HG02981 (cell line): ENCODE measurements at regions not wholly inside any gene's neighbourhood (a gene's known extent, or its start where the extent isn't known, plus 50 kb on each side); places are given as distances from the start of the nearest gene placed in this dataset.

Experiments used
- ATAC-seq: cut with Tn5 transposase; IDR thresholded peaks from one replicate; pipeline ENCODE4 v1.9.1; 2021; ENCODE audit warnings: mild to moderate bottlenecking, moderate library complexity; ENCODE audit not compliant: unreplicated experiment

DNA sequence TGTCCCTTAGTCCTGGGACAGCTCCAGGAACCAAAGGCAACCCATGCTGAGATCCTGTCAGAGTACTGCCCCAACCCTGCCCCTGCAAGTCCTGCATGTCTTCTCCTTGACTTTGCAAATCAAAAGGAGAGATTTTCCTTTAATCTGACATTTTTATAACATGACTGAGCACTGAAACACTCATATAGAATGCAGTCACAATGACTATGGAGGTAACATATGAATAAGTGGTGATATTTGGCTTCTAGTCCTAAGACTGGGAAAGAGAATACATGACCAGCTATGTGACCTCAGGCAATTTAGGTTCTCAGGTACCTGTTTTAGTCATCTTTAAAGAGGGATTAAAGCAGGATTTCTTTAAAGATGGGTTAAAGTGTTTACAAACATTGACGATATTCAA, 941.6 kb upstream of the CDH8 start:
- no peak for ATAC-seq

GRCh38 chr16:62974424-62974823, 938.2 kb upstream of the CDH8 start:
- ATAC-seq = no peak

DNA sequence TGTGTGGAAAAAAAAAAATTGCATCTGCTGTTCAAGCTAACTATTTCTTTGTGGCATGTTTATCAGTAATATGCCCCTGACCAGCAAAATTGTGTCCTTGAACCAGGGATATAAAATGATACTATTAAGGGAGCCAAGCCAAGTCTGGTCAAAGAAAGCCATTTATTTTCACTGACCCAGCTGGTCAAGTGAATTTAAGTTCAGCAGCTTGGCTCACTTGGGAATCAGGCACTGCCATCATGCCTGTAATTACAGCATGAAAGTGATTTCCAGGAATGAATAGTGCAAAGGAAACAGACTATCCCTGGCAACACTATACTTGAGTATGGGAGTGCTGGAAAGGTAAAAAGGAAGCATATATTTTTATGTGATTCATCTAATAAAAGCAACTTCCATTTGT, 934.6 kb upstream of the CDH8 start:
- ATAC-seq = no peak

- no peak for ATAC-seq
These were observed 933.6 kb upstream of the CDH8 start for GRCh38 chr16:62969711-62970318.

DNA sequence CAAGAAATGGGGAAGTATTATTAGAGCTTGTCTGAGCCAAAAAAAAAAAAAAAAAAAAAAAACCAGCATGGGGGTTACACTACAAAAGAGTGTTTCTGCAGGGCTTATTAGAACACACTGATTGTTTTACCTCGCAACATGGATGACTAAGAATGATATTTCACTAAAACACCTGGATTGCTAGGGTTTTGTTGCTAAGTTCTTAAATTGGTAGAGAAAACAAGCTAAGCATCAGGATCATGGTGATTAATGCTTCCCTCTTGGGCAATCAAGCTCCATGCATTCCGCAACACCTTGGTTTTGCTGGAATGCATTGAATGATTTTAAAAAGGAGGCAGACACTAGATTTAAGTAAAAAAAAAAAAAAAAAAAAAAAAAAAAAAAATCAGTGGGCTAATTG, 931.4 kb upstream of the CDH8 start:
- no peak for ATAC-seq

DNA sequence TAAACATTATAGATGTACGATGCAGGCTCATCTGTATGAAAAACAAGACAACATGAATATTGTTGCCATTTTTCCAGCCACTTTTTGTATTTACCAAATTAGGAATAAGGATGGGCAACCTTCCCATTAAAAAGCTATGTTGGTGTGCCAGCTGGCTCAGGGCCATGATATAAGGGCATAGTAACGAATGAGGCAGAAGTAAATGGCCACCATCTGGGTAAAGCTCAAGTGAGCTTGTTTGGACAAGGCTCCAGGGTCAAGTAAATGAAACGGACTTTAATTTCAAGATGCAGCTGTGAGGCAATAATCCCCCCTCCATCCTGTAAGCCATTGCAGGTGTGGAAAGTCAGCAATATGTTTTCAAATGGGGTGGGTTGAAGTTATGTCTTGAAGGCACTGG, 930.9 kb upstream of the CDH8 start:
- no peak for ATAC-seq

- ATAC-seq = no peak
These were observed 930.4 kb upstream of the CDH8 start for GRCh38 chr16:62966626-62967025.

- no peak for ATAC-seq
These were observed 929.6 kb upstream of the CDH8 start for GRCh38 chr16:62965831-62966230.

GRCh38 chr16:62963846-62964245, 927.6 kb upstream of the CDH8 start:
- no peak for ATAC-seq

- ATAC-seq = no peak
These were observed 918.8 kb upstream of the CDH8 start for GRCh38 chr16:62955033-62955349.

DNA sequence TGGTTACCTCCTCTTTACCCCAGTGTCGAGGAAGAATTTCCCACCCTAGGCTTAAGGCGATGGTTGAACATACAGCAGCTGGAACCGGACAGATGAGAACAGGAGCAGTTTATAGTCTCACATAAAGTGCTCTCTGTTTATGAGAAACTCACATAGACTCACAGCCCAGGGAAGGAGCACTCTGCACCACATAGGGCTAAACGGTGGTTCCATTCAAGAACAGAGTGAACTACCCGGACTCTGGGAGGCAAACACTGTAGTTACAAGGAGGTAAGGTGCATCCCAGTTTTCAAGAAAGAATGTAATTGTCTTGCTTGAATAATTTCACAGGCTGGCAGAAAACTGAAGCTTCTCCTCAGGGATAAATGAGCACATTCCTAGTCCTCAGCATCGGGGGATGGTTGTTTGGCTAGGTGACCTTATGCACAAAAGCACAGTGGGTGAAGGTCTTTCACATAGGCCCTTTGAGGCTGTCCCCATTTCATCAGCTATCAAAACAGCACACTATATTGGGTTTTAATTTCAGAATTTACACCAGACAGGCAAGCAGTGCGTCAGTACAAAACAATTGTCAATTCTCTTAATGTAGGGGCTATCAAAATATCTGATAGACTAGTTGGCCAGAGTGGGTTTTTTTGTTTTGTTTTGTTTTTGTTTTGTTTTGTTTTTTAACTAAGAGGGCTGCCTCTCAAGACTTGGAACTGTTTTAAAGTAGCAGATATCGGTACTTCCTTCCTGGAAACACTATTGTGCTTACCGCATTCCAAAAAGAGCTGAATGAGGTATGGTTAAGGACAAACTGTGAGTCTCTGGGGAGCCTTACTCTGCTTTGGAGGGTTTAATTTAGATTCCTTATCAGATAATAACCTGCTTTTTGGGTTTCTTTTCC, 918.1 kb upstream of the CDH8 start:
- ATAC-seq = no peak

DNA sequence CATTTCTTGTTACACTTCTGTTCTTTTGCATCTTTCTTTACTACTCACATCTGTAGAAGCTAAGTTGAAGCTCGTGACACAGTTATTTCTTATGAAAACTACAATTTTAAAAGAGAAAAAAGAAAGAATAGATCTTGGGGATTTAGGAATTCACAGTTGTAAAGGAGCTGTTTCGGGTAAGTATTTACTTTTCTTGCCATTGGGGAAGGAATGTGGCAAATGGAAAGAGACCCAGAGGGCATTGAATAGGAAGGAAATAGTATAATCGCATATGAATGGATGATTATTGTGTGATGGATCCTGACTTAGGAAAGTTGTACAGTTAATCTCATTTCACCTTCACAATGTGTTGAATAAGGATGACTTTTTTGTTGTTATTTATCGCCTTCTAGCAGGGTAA, 914.1 kb upstream of the CDH8 start:
- ATAC-seq = no peak

DNA sequence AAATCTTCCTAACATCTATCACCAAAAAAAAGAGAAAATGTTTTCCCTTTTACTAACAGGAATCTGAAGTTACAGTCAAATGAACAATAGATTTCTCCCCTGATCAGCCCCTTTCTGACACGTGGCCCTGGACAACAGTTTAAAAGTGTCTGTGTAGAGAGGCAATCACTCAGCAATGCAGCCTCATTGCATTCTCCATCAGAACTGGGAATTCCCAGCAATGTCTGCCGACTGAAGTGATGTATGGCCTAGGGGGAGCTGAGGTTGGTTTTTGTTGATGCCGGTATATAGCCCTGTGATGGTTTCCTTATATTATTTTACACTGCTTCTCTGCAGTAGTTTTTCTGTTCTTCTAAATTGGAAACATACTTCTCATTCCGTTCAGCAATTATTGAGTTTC, 904.3 kb upstream of the CDH8 start:
- no peak for ATAC-seq

GRCh38 chr16:62939687-62940086, 903.4 kb upstream of the CDH8 start:
- no peak for ATAC-seq

DNA sequence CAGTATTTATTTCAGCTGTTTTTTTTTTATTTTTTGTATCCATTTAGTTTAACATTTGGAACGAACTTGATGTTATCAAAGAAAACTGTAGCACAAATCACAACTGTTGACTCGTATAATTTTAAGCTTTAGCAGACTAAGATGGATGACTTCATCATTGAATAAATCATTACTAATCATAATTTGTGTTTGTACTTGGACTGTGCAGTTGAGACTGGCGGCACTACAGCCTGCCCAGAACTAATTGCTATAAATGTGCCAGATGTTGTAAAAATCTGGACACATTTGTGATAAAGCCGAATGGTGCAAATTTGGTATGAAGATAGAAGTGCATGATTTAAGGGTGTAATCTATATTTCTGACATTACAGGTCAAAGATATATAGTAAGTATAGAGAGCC, 897.7 kb upstream of the CDH8 start:
- no peak for ATAC-seq

- ATAC-seq = no peak
These were observed 893.4 kb upstream of the CDH8 start for GRCh38 chr16:62929593-62929992.

DNA sequence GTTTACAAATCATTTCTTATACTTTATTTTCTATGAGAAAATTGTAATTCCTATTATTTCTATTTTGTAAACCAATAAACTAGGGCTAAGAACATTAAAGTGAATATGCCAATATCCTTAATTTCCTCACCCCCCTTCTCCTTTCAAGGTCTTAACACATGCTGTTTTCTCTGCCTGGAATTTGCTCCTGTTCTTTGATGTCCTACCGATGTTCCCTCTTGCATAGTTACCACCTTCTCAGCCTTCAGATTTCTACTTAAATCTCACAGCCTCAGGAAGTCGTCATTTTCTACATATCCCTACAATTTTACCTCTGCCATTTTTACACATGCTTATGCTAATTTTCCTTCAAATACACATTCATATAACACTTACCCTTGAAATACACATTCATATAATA, 890.9 kb upstream of the CDH8 start:
- no peak for ATAC-seq

- ATAC-seq = no peak
These were observed 890.0 kb upstream of the CDH8 start for GRCh38 chr16:62926121-62926801.

- no peak for ATAC-seq
These were observed 885.7 kb upstream of the CDH8 start for GRCh38 chr16:62921904-62922303.

GRCh38 chr16:62913924-62914323, 877.7 kb upstream of the CDH8 start:
- ATAC-seq = no peak

DNA sequence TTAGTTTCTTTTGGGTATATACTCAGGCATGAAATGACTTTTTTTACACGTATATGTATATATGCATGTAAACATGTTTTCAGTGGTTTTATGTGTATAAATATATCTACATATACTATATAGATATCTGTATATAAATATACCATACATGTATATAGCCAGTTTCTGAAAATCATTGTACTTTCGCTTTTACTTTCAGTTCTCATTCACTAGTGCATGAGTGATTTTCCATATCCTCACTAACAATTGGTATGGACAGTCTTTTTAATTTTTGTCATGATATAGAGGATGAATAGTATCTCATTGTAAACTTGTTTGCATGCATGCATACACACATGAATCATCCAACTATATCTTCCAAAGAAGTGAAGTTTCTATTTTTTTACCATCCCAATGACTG, 877.1 kb upstream of the CDH8 start:
- no peak for ATAC-seq

DNA sequence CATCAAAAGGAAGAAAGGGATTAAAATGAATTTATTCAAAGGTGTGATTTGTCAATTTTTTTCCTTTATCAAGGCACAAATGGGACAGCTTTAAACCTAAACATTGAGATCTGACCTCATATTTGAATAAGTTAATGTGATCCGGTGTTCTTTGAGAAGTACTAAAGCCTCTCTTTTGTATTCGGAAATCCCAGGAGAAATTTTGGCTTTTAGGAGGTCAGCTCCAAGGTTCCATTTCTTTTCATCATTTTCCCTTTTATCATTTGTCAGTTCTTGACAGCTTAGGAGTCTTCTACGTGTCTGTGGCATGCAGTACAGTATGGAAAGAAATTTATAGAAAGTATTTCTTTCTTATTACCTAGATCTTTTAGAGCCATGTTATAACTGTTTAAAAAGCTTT, 873.4 kb upstream of the CDH8 start:
- no peak for ATAC-seq
